ENCODE measurements at regions not wholly inside any gene's neighbourhood (a gene's known extent, or its start where the extent isn't known, plus 50 kb on each side); places are given as distances from the start of the nearest gene placed in this dataset.

GRCh38 chr1:106780806-106781569, 275.5 kb upstream of the PRMT6 start:
- intact Hi-C loops (cut with micrococcal nuclease) (no loop called here), dilution Hi-C loops (cut with MboI; ENCODE audit: extremely low pct_ligation_motif_present, low sequenced_read_pairs) (no loop called here)
- Histone ChIP-seq H3K79me2 (ENCODE audit: control insufficient read depth, insufficient read depth, low read length) (no peaks in the 10 kb centered on the region), H3K4me2 (ENCODE audit: insufficient read depth, low read length) (no peak overlapping the region), H3K9ac (replicated peaks; ENCODE audit: extremely low read depth, insufficient read depth, low read length) (no peak overlapping the region), H3K36me3 (ENCODE audit: control insufficient read depth in 2 of 2, extremely low read depth in 1 of 2, insufficient read depth in 2 of 2, low read length in 2 of 2) (no peaks in the 10 kb centered on the region), H4K20me1 (replicated peaks; ENCODE audit: control insufficient read depth, extremely low read depth, insufficient read depth, low read length) (no peaks in the 10 kb centered on the region), H3K27me3 (ENCODE audit: control insufficient read depth in 2 of 2, insufficient read depth in 2 of 2, low read length in 2 of 2) (no peaks in the 10 kb centered on the region), H3K9me1 (replicated peaks; ENCODE audit: control insufficient read depth, extremely low read depth, insufficient read depth, low read length) (no peaks in the 10 kb centered on the region), H3K4me1 (ENCODE audit: control insufficient read depth, extremely low read depth, insufficient read depth, low read length) (no peaks in the 10 kb centered on the region), H2AFZ (ENCODE audit: low read depth, low read length) (no peak overlapping the region), H3K27ac (ENCODE audit: insufficient read depth, low read depth, low read length) (no peak overlapping the region), H3K9me3 (replicated peaks; ENCODE audit: control insufficient read depth, insufficient read depth, low read length) (peaks cover 5% of the 10 kb centered on the region), H3K4me3 (replicated peaks in 1 of 3; ENCODE audit: insufficient read depth in 1 of 3, low read depth in 1 of 3, low read length in 3 of 3) (no peak overlapping the region)
- ChIA-PET CTCF (no interaction called here), POLR2A (no interaction called here)
- TF ChIP-seq POLR2AphosphoS5 (IDR thresholded peaks at IDR 0.05; ENCODE audit: insufficient read depth, low read depth, low read length) (no peak), GATA2 (IDR thresholded peaks at IDR 0.05; ENCODE audit: insufficient read depth, insufficient read length, low read depth, low read length) (no peak), FOS (IDR thresholded peaks at IDR 0.05; ENCODE audit: borderline replicate concordance, insufficient read depth, low read length) (no peak), MAX (IDR thresholded peaks at IDR 0.05; ENCODE audit: insufficient read depth, insufficient read length) (no peak), CTCF (IDR thresholded peaks at IDR 0.05; ENCODE audit: extremely low read depth in 1 of 2, insufficient read depth in 1 of 2, low read depth in 1 of 2, low read length in 2 of 2) (no peak), MYC (IDR thresholded peaks at IDR 0.05; ENCODE audit: low read depth, low read length) (no peak)
- DNase-seq (ENCODE audit: low read depth, low spot score) (no peak), FAIRE-seq (no peak)
- BruUV-seq (replicated peaks), result no TSS peak

Data from endothelial cell of umbilical vein (primary cell).